Muscle of leg (tissue), 3 donors: ENCODE measurements at regions not wholly inside any gene's neighbourhood (a gene's known extent, or its start where the extent isn't known, plus 50 kb on each side); places are given as distances from the start of the nearest gene placed in this dataset.

Experiments used
- DNase-seq: peaks from one replicate; pipeline ENCODE4 v3.0.0; 2013
- H3K27ac ChIP-seq: one replicate; pipeline ENCODE4 v1.5.1; 2013; ENCODE audit warnings: mild to moderate bottlenecking, low read length, control low read depth
- H3K27me3 ChIP-seq: one replicate; pipeline ENCODE4 v1.6.1; 2013; ENCODE audit warnings: low read length; ENCODE audit not compliant: control insufficient read depth, insufficient read depth
- H3K36me3 ChIP-seq: one replicate; pipeline ENCODE4 v1.6.1; 2013; ENCODE audit warnings: low read length; ENCODE audit not compliant: control insufficient read depth, insufficient read depth
- H3K4me1 ChIP-seq: one replicate; pipeline ENCODE4 v1.6.1; 2013; ENCODE audit warnings: low read length; ENCODE audit not compliant: control insufficient read depth, insufficient read depth
- H3K4me3 ChIP-seq: one replicate; pipeline ENCODE4 v1.5.1; 2013; ENCODE audit warnings: low read length, control low read depth
- H3K9me3 ChIP-seq: replicated peaks from 2 replicates; pipeline ENCODE4 v1.6.1; 2013; ENCODE audit warnings: low read depth, low read length; ENCODE audit not compliant: control insufficient read depth
- WGBS: methylation state at CpG from one replicate; pipeline ENCODE4 v1.1.5; 2013; ENCODE audit warnings: missing lambda C conversion rate; ENCODE audit not compliant: insufficient coverage; 5-methylcytosine and 5-hydroxymethylcytosine counted together

- Histone ChIP-seq H3K27ac (no peak overlapping the region), H3K36me3 (no peaks in the 10 kb centered on the region), H3K27me3 (no peaks in the 10 kb centered on the region), H3K4me1 (no peaks in the 10 kb centered on the region), H3K4me3 (no peak overlapping the region), H3K9me3 (no peaks in the 10 kb centered on the region)
- WGBS: no CpG with 5 or more reads among the region's 3 CpGs
- no peak for DNase-seq
Measured at GRCh38 chr3:106014971-106015370, 146.2 kb upstream of the CBLB start.

- 84% methylated on average over 3 of the region's 4 CpGs for WGBS
- Histone ChIP-seq H3K4me3 (no peak overlapping the region), H3K36me3 (no peaks in the 10 kb centered on the region)
Measured at GRCh38 chr3:106018102-106018501, 149.3 kb upstream of the CBLB start.

GRCh38 chr3:106018929-106019550 lies 150.2 kb upstream of the CBLB start:
- Histone ChIP-seq H3K36me3 (no peaks in the 10 kb centered on the region), H3K4me1 (no peaks in the 10 kb centered on the region), H3K9me3 (no peaks in the 10 kb centered on the region), H3K27ac (no peak overlapping the region), H3K4me3 (no peak overlapping the region), H3K27me3 (no peaks in the 10 kb centered on the region)
- DNase-seq: no peak
- 100% methylated on average over 1 of the region's 5 CpGs for WGBS

More at GRCh38 chr3:106018102-106018501, 149.3 kb upstream of the CBLB start:
- no peaks in the 10 kb centered on the region for H3K4me1 ChIP-seq
- H3K9me3 ChIP-seq: no peaks in the 10 kb centered on the region
- H3K27ac ChIP-seq: no peak overlapping the region
- DNase-seq: no peak
- H3K27me3 ChIP-seq: no peaks in the 10 kb centered on the region

GRCh38 chr3:106022913-106023312 lies 154.1 kb upstream of the CBLB start:
- H3K27ac ChIP-seq: no peak overlapping the region
- no peak overlapping the region for H3K4me3 ChIP-seq
- no peaks in the 10 kb centered on the region for H3K9me3 ChIP-seq
- no CpG with 5 or more reads among the region's 5 CpGs for WGBS
- H3K27me3 ChIP-seq: no peaks in the 10 kb centered on the region
- no peaks in the 10 kb centered on the region for H3K36me3 ChIP-seq
- no peak for DNase-seq
- H3K4me1 ChIP-seq: no peaks in the 10 kb centered on the region

GRCh38 chr3:106025151-106025722 lies 156.4 kb upstream of the CBLB start:
- Histone ChIP-seq H3K27me3 (no peaks in the 10 kb centered on the region), H3K4me1 (no peaks in the 10 kb centered on the region), H3K27ac (no peak overlapping the region), H3K4me3 (no peak overlapping the region), H3K36me3 (no peaks in the 10 kb centered on the region), H3K9me3 (no peaks in the 10 kb centered on the region)
- DNase-seq: no peak
- 52% methylated on average over 2 of the region's 4 CpGs for WGBS

- Histone ChIP-seq H3K4me3 (no peak overlapping the region), H3K4me1 (no peaks in the 10 kb centered on the region), H3K36me3 (no peaks in the 10 kb centered on the region), H3K27ac (no peak overlapping the region), H3K9me3 (no peaks in the 10 kb centered on the region), H3K27me3 (no peaks in the 10 kb centered on the region)
- no peak for DNase-seq
- WGBS: no CpG with 5 or more reads among the region's 4 CpGs
Measured at GRCh38 chr3:106029954-106030626, 161.3 kb upstream of the CBLB start.

- Histone ChIP-seq H3K27me3 (no peaks in the 10 kb centered on the region), H3K36me3 (no peaks in the 10 kb centered on the region), H3K9me3 (no peaks in the 10 kb centered on the region), H3K27ac (no peak overlapping the region), H3K4me3 (no peak overlapping the region), H3K4me1 (no peaks in the 10 kb centered on the region)
- no peak for DNase-seq
Measured at GRCh38 chr3:106030627-106030963, 161.8 kb upstream of the CBLB start.

- no peak for DNase-seq
Measured at GRCh38 chr3:106032479-106032878, 163.7 kb upstream of the CBLB start.

GRCh38 chr3:106033654-106034053 lies 164.8 kb upstream of the CBLB start:
- H3K27me3 ChIP-seq: no peaks in the 10 kb centered on the region
- no peaks in the 10 kb centered on the region for H3K4me1 ChIP-seq
- no peaks in the 10 kb centered on the region for H3K9me3 ChIP-seq
- H3K4me3 ChIP-seq: no peak overlapping the region
- no CpG with 5 or more reads among the region's 2 CpGs for WGBS
- DNase-seq: no peak
- no peak overlapping the region for H3K27ac ChIP-seq
- no peaks in the 10 kb centered on the region for H3K36me3 ChIP-seq

More at GRCh38 chr3:106032479-106032878, 163.7 kb upstream of the CBLB start:
- WGBS: no CpG with 5 or more reads among the region's 2 CpGs
- no peaks in the 10 kb centered on the region for H3K9me3 ChIP-seq
- no peaks in the 10 kb centered on the region for H3K4me1 ChIP-seq
- no peak overlapping the region for H3K27ac ChIP-seq
- no peaks in the 10 kb centered on the region for H3K27me3 ChIP-seq
- no peak overlapping the region for H3K4me3 ChIP-seq
- H3K36me3 ChIP-seq: no peaks in the 10 kb centered on the region

GRCh38 chr3:106034313-106034712 lies 165.5 kb upstream of the CBLB start:
- no peak overlapping the region for H3K27ac ChIP-seq
- no peak for DNase-seq
- H3K4me3 ChIP-seq: no peak overlapping the region
- H3K9me3 ChIP-seq: no peaks in the 10 kb centered on the region
- H3K27me3 ChIP-seq: no peaks in the 10 kb centered on the region
- WGBS: no CpG with 5 or more reads among the region's 2 CpGs
- no peaks in the 10 kb centered on the region for H3K4me1 ChIP-seq
- no peaks in the 10 kb centered on the region for H3K36me3 ChIP-seq
